ENCODE measurements at regions not wholly inside any gene's neighbourhood (a gene's known extent, or its start where the extent isn't known, plus 50 kb on each side); places are given as distances from the start of the nearest gene placed in this dataset.

DNA sequence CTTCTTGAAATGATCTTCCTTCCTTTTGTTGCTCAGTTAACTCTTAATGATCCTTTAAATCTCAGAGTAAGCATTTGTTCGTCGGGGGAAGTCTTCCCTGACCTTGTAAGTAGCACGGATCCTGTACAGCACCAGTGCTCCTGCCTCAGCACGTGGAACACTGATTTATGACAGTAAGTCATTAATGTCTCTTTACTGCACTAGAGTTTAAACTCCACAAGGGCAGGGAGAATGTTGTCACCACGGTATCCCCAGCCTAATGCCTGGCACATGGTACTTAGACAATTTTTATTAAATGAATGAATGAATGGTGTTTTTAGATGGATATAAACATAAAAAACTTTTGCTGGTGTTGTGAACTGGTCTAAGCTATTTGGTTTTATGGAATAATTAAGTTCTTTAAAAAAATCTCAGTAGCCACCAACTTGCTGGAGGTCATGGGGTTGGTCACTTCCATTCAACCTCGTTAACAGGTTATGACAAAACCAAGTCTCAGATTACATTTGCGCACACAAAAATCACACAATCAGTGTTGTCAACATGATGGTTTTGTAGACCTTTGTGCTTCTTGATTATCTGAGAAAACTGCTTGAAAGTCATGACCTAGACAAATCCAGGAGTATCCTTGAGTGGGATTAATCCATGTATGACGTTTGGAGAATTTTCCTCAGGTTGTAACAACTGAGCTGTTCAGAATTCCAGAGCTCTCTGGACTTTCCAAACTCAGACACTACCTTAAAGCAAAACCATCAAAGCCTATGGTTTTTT, 326.9 kb downstream of the DUSP10 start:
- no peak for DNase-seq (ENCODE audit: low read depth in 1 of 2, low spot score in 1 of 2)
- no peak overlapping the region for H3K4me3 ChIP-seq (replicated peaks; ENCODE audit: insufficient read depth, low read length)
- no peak for TF ChIP-seq SPI1 (IDR thresholded peaks at IDR 0.05; ENCODE audit: borderline replicate concordance, low read depth)
- H3K27me3 ChIP-seq (ENCODE audit: insufficient read depth, poor library complexity, severe bottlenecking) = no peaks in the 10 kb centered on the region
- H3K27ac ChIP-seq (replicated peaks) = no peak overlapping the region

GRCh38 chr1:221415651-221416050, 326.2 kb downstream of the DUSP10 start:
- DNase-seq (ENCODE audit: low read depth in 1 of 2, low spot score in 1 of 2) = no peak
- no peak overlapping the region for H3K27ac ChIP-seq (replicated peaks)
- TF ChIP-seq SPI1 (IDR thresholded peaks at IDR 0.05; ENCODE audit: borderline replicate concordance, low read depth) (no peak), CTCF (IDR thresholded peaks at IDR 0.05; ENCODE audit: insufficient read depth, low read length) (no peak), GABPA (IDR thresholded peaks at IDR 0.05; ENCODE audit: low read depth) (no peak), POLR2AphosphoS5 (IDR thresholded peaks at IDR 0.05; ENCODE audit: low read depth) (no peak)
- no peaks in the 10 kb centered on the region for H3K27me3 ChIP-seq (ENCODE audit: insufficient read depth, poor library complexity, severe bottlenecking)
- no peak overlapping the region for H3K4me3 ChIP-seq (replicated peaks; ENCODE audit: insufficient read depth, low read length)

- TF ChIP-seq GABPA (IDR thresholded peaks at IDR 0.05; ENCODE audit: low read depth) (no peak), CTCF (IDR thresholded peaks at IDR 0.05; ENCODE audit: insufficient read depth, low read length) (no peak), POLR2AphosphoS5 (IDR thresholded peaks at IDR 0.05; ENCODE audit: low read depth) (no peak), SPI1 (IDR thresholded peaks at IDR 0.05; ENCODE audit: borderline replicate concordance, low read depth) (no peak)
- H3K27ac ChIP-seq (replicated peaks) = no peak overlapping the region
- no peaks in the 10 kb centered on the region for H3K27me3 ChIP-seq (ENCODE audit: insufficient read depth, poor library complexity, severe bottlenecking)
- no peak overlapping the region for H3K4me3 ChIP-seq (replicated peaks; ENCODE audit: insufficient read depth, low read length)
- no peak for DNase-seq (ENCODE audit: low read depth in 1 of 2, low spot score in 1 of 2)
These were observed 325.7 kb downstream of the DUSP10 start for GRCh38 chr1:221416142-221416541.

DNA sequence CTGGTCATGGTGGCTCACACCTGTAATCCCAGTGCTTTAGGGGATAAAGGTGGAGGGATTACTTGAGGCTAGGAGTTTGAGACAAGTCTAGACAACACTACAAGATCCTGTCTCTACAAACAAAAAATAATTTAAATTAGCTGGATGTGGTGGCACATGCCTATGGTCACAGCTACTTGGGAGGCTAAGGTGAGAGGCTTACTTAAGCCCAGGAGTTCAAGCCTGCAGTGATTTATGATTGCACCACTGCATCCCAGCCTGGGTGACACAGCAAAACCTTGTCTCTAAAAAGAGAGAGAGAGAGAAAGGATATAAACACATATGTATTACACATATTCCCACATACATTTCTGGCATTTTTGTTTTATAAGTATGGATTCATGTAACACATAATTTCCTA, 325.2 kb downstream of the DUSP10 start:
- DNase-seq (ENCODE audit: low read depth in 1 of 2, low spot score in 1 of 2) = no peak
- TF ChIP-seq, protein P1, sequence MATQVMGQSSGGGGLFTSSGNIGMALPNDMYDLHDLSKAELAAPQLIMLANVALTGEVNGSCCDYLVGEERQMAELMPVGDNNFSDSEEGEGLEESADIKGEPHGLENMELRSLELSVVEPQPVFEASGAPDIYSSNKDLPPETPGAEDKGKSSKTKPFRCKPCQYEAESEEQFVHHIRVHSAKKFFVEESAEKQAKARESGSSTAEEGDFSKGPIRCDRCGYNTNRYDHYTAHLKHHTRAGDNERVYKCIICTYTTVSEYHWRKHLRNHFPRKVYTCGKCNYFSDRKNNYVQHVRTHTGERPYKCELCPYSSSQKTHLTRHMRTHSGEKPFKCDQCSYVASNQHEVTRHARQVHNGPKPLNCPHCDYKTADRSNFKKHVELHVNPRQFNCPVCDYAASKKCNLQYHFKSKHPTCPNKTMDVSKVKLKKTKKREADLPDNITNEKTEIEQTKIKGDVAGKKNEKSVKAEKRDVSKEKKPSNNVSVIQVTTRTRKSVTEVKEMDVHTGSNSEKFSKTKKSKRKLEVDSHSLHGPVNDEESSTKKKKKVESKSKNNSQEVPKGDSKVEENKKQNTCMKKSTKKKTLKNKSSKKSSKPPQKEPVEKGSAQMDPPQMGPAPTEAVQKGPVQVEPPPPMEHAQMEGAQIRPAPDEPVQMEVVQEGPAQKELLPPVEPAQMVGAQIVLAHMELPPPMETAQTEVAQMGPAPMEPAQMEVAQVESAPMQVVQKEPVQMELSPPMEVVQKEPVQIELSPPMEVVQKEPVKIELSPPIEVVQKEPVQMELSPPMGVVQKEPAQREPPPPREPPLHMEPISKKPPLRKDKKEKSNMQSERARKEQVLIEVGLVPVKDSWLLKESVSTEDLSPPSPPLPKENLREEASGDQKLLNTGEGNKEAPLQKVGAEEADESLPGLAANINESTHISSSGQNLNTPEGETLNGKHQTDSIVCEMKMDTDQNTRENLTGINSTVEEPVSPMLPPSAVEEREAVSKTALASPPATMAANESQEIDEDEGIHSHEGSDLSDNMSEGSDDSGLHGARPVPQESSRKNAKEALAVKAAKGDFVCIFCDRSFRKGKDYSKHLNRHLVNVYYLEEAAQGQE (IDR thresholded peaks at IDR 0.05; ENCODE audit: insufficient replicate concordance, low read depth) = no peak
- no peak for TF ChIP-seq POLR2AphosphoS5 (IDR thresholded peaks at IDR 0.05; ENCODE audit: low read depth)
- TF ChIP-seq CTCF (IDR thresholded peaks at IDR 0.05; ENCODE audit: insufficient read depth, low read length) = no peak
- no peak for TF ChIP-seq GABPA (IDR thresholded peaks at IDR 0.05; ENCODE audit: low read depth)
- no peak for TF ChIP-seq SPI1 (IDR thresholded peaks at IDR 0.05; ENCODE audit: borderline replicate concordance, low read depth)

GRCh38 chr1:221418346-221418745, 323.5 kb downstream of the DUSP10 start:
- TF ChIP-seq, protein P1 (IDR thresholded peaks at IDR 0.05; ENCODE audit: insufficient replicate concordance, low read depth) = no peak
- TF ChIP-seq SPI1 (IDR thresholded peaks at IDR 0.05; ENCODE audit: borderline replicate concordance, low read depth) = no peak
- no peak for TF ChIP-seq CTCF (IDR thresholded peaks at IDR 0.05; ENCODE audit: insufficient read depth, low read length)
- TF ChIP-seq POLR2AphosphoS5 (IDR thresholded peaks at IDR 0.05; ENCODE audit: low read depth) = no peak
- no peak for TF ChIP-seq GABPA (IDR thresholded peaks at IDR 0.05; ENCODE audit: low read depth)
- Histone ChIP-seq H3K4me3 (replicated peaks; ENCODE audit: insufficient read depth, low read length) (no peak overlapping the region), H3K27ac (replicated peaks) (no peak overlapping the region), H3K27me3 (ENCODE audit: insufficient read depth, poor library complexity, severe bottlenecking) (no peaks in the 10 kb centered on the region)
- no peak for DNase-seq (ENCODE audit: low read depth in 1 of 2, low spot score in 1 of 2)

More for the DNA sequence above, 325.2 kb downstream of the DUSP10 start:
- no peaks in the 10 kb centered on the region for H3K27me3 ChIP-seq (ENCODE audit: insufficient read depth, poor library complexity, severe bottlenecking)
- no peak overlapping the region for H3K27ac ChIP-seq (replicated peaks)
- H3K4me3 ChIP-seq (replicated peaks; ENCODE audit: insufficient read depth, low read length) = no peak overlapping the region
